ENCODE measurements at regions not wholly inside any gene's neighbourhood (a gene's known extent, or its start where the extent isn't known, plus 50 kb on each side); places are given as distances from the start of the nearest gene placed in this dataset.

DNA sequence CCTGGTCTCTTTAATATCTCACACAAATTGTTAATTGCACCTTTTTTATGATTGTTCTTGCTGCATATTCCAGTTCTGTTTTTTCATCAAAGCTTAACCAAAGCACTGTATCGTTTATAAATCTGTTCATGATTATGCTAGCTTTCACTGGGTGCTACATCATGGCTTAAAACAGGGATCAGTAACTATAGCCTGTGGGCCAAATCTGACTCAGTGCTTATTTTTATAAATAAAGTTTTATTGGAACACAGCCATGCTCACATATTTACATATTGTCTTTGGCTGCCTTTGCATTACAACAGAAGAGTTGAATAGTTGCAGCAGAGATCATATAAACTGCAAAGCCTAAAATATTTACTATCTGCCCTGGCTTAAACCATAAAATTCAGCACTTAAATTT is 183.4 kb upstream of the NRXN3 start:
- TF ChIP-seq, protein P1, sequence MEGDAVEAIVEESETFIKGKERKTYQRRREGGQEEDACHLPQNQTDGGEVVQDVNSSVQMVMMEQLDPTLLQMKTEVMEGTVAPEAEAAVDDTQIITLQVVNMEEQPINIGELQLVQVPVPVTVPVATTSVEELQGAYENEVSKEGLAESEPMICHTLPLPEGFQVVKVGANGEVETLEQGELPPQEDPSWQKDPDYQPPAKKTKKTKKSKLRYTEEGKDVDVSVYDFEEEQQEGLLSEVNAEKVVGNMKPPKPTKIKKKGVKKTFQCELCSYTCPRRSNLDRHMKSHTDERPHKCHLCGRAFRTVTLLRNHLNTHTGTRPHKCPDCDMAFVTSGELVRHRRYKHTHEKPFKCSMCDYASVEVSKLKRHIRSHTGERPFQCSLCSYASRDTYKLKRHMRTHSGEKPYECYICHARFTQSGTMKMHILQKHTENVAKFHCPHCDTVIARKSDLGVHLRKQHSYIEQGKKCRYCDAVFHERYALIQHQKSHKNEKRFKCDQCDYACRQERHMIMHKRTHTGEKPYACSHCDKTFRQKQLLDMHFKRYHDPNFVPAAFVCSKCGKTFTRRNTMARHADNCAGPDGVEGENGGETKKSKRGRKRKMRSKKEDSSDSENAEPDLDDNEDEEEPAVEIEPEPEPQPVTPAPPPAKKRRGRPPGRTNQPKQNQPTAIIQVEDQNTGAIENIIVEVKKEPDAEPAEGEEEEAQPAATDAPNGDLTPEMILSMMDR (IDR thresholded peaks at IDR 0.05), result no peak
- no peak for TF ChIP-seq POLR2A (IDR thresholded peaks at IDR 0.05)

Data from adrenal gland (tissue), 5 donors.